WTC11 (cell line): ENCODE measurements at regions not wholly inside any gene's neighbourhood (a gene's known extent, or its start where the extent isn't known, plus 50 kb on each side); places are given as distances from the start of the nearest gene placed in this dataset.

Experiments used
- GTF2I ChIP-seq: fragments of 250-450 bp; sonication (Bioruptor Pico); conservative IDR thresholded peaks from 2 replicates; pipeline ENCODE4 v1.4.0; 2021; ENCODE audit warnings: mild to moderate bottlenecking
- JUN ChIP-seq: sonication (generic); formaldehyde crosslinking; IDR thresholded peaks from 2 replicates; pipeline ENCODE4 v1.8.0; 2023; ENCODE audit warnings: mild to moderate bottlenecking, missing genetic modification reagents
- KAT7 ChIP-seq: sonication (generic); formaldehyde crosslinking; IDR thresholded peaks from 2 replicates; pipeline ENCODE4 v1.8.1; 2023; ENCODE audit warnings: missing genetic modification reagents, mild to moderate bottlenecking, borderline replicate concordance
- MXD4 ChIP-seq: fragments of 250-450 bp; sonication (Bioruptor Pico); IDR thresholded peaks from 2 replicates; pipeline ENCODE4 v1.8.0; 2021; ENCODE audit warnings: mild to moderate bottlenecking, moderate library complexity, borderline replicate concordance
- NR3C1 ChIP-seq: sonication (generic); formaldehyde crosslinking; conservative IDR thresholded peaks from 2 replicates; pipeline ENCODE4 v1.8.1; 2023; ENCODE audit warnings: low read depth, mild to moderate bottlenecking, missing genetic modification reagents
- SOX15 ChIP-seq: fragments of 250-450 bp; sonication (Bioruptor Pico); IDR thresholded peaks from 2 replicates; pipeline ENCODE4 v1.9.0; 2021; ENCODE audit warnings: mild to moderate bottlenecking
- TCF7 ChIP-seq: sonication (generic); formaldehyde crosslinking; IDR thresholded peaks from 2 replicates; pipeline ENCODE4 v1.8.0; 2022; ENCODE audit warnings: mild to moderate bottlenecking, low read depth, missing genetic modification reagents, moderate library complexity
- TEAD4 ChIP-seq: sonication (generic); formaldehyde crosslinking; IDR thresholded peaks from 2 replicates; pipeline ENCODE4 v1.8.0; 2022; ENCODE audit warnings: mild to moderate bottlenecking, missing genetic modification reagents
- ZNF263 ChIP-seq: sonication (generic); formaldehyde crosslinking; IDR thresholded peaks from 2 replicates; pipeline ENCODE4 v1.8.1; 2022; ENCODE audit warnings: low read depth, mild to moderate bottlenecking, moderate library complexity, missing genetic modification reagents
- TF ChIP-seq, protein P1 (sequence below): sonication (generic); formaldehyde crosslinking; IDR thresholded peaks from 2 replicates; pipeline ENCODE4 v1.8.1; 2023; ENCODE audit warnings: mild to moderate bottlenecking, missing genetic modification reagents, moderate library complexity
- TF ChIP-seq, protein P2 (sequence below): sonication (generic); formaldehyde crosslinking; IDR thresholded peaks from 2 replicates; pipeline ENCODE4 v1.8.1; 2023; ENCODE audit warnings: mild to moderate bottlenecking, missing genetic modification reagents, moderate library complexity
- TF ChIP-seq, protein P3 (sequence below): sonication (generic); formaldehyde crosslinking; IDR thresholded peaks from 2 replicates; pipeline ENCODE4 v1.8.0; 2022; ENCODE audit warnings: missing genetic modification reagents
- TF ChIP-seq, protein P4 (sequence below): fragments of 250-450 bp; sonication (Bioruptor Pico); conservative IDR thresholded peaks from 2 replicates; pipeline ENCODE4 v1.9.0; 2021; ENCODE audit warnings: mild to moderate bottlenecking
- TF ChIP-seq, protein P5 (sequence below): fragments of 250-450 bp; sonication (Bioruptor Pico); IDR thresholded peaks from 2 replicates; pipeline ENCODE4 v1.9.0; 2021; ENCODE audit warnings: mild to moderate bottlenecking
- TF ChIP-seq, protein P6 (sequence below): sonication (generic); formaldehyde crosslinking; IDR thresholded peaks from 2 replicates; pipeline ENCODE4 v1.8.0; 2023; ENCODE audit warnings: mild to moderate bottlenecking, missing genetic modification reagents
- TF ChIP-seq, protein P7 (sequence below): sonication (generic); formaldehyde crosslinking; IDR thresholded peaks from 2 replicates; pipeline ENCODE4 v1.8.1; 2023; ENCODE audit warnings: mild to moderate bottlenecking, moderate library complexity, missing genetic modification reagents
- TF ChIP-seq, protein P8 (sequence below): sonication (generic); formaldehyde crosslinking; IDR thresholded peaks from 2 replicates; pipeline ENCODE4 v1.8.1; 2022; ENCODE audit warnings: low read depth, mild to moderate bottlenecking, moderate library complexity, missing genetic modification reagents, borderline replicate concordance
- TF ChIP-seq, protein P9 (sequence below): sonication (generic); formaldehyde crosslinking; IDR thresholded peaks from 2 replicates; pipeline ENCODE4 v1.8.1; 2022; ENCODE audit warnings: missing genetic modification reagents, borderline replicate concordance

DNA sequence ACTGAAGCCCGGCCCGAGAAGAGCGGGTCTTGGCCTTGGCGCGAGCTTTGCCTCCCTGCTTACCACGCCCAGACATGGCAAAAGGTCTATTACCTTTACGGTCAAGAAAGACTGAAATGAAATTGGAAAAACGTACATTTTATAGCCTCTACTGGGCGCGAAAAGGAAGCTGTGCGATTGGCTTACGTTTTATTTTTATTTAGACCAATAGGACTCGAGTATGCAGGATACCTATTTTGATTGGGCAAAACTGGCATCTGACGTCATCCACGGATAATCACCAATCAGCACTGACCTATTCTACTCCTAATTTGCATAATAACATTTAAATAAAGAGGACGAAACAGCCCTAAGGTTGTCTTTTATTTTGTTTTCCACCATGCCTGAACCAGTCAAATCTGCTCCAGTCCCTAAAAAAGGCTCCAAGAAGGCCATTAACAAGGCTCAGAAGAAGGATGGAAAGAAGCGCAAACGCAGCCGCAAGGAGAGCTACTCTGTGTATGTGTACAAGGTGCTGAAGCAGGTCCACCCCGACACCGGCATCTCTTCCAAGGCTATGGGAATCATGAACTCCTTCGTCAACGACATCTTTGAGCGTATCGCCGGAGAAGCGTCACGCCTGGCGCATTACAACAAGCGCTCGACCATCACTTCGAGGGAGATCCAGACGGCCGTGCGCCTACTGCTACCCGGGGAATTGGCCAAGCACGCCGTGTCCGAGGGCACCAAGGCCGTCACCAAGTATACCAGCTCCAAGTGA is 97.4 kb downstream of the OR2B2 start (continued):
- TF ChIP-seq, protein P1, sequence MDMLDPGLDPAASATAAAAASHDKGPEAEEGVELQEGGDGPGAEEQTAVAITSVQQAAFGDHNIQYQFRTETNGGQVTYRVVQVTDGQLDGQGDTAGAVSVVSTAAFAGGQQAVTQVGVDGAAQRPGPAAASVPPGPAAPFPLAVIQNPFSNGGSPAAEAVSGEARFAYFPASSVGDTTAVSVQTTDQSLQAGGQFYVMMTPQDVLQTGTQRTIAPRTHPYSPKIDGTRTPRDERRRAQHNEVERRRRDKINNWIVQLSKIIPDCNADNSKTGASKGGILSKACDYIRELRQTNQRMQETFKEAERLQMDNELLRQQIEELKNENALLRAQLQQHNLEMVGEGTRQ (CRISPR knock-in tag): no peak
- TF ChIP-seq ZNF263: no peak
- no peak for TF ChIP-seq NR3C1
- TF ChIP-seq KAT7 (CRISPR knock-in tag): peak; percentile 33; the same call in 1 of the 2 replicates
- no peak for TF ChIP-seq TEAD4 (CRISPR knock-in tag)
- TF ChIP-seq, protein P2, sequence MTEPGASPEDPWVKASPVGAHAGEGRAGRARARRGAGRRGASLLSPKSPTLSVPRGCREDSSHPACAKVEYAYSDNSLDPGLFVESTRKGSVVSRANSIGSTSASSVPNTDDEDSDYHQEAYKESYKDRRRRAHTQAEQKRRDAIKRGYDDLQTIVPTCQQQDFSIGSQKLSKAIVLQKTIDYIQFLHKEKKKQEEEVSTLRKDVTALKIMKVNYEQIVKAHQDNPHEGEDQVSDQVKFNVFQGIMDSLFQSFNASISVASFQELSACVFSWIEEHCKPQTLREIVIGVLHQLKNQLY (CRISPR knock-in tag): no peak
- no peak for TF ChIP-seq JUN (CRISPR knock-in tag)
- TF ChIP-seq, protein P3, sequence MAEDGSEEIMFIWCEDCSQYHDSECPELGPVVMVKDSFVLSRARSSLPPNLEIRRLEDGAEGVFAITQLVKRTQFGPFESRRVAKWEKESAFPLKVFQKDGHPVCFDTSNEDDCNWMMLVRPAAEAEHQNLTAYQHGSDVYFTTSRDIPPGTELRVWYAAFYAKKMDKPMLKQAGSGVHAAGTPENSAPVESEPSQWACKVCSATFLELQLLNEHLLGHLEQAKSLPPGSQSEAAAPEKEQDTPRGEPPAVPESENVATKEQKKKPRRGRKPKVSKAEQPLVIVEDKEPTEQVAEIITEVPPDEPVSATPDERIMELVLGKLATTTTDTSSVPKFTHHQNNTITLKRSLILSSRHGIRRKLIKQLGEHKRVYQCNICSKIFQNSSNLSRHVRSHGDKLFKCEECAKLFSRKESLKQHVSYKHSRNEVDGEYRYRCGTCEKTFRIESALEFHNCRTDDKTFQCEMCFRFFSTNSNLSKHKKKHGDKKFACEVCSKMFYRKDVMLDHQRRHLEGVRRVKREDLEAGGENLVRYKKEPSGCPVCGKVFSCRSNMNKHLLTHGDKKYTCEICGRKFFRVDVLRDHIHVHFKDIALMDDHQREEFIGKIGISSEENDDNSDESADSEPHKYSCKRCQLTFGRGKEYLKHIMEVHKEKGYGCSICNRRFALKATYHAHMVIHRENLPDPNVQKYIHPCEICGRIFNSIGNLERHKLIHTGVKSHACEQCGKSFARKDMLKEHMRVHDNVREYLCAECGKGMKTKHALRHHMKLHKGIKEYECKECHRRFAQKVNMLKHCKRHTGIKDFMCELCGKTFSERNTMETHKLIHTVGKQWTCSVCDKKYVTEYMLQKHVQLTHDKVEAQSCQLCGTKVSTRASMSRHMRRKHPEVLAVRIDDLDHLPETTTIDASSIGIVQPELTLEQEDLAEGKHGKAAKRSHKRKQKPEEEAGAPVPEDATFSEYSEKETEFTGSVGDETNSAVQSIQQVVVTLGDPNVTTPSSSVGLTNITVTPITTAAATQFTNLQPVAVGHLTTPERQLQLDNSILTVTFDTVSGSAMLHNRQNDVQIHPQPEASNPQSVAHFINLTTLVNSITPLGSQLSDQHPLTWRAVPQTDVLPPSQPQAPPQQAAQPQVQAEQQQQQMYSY: no peak
- TF ChIP-seq, protein P4, sequence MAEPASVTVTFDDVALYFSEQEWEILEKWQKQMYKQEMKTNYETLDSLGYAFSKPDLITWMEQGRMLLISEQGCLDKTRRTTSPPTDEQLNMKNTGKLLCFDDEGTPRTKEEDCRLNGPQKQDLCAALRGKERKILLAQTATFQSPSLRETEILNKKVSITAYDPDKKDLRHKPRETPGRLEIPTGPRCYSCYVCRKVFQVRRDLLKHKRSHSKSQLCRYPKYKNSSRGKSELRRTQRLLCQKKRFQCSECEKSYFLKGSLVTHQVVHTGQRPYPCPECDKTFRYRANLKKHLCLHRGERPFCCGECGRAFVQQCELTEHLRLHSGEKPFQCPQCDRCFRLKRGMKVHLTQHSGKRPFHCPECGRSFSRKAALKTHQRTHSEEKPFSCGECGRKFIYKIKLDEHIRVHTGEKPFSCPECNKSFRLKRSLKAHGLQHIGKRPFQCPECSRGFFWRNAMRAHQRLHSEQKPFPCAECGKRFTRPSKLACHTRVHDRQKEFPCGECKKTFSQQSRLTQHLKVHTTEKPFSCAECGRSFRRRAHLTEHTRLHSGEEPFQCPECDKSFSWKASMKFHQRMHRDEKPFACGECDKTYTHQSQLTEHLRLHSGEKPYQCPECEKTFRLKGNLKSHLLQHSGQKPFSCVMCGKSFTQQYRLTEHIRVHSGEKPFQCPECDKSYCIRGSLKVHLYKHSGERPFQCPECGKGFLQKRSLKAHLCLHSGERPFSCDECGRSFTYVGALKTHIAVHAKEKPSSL (CRISPR knock-in tag): no peak
- TF ChIP-seq TCF7: no peak
- TF ChIP-seq, protein P5, sequence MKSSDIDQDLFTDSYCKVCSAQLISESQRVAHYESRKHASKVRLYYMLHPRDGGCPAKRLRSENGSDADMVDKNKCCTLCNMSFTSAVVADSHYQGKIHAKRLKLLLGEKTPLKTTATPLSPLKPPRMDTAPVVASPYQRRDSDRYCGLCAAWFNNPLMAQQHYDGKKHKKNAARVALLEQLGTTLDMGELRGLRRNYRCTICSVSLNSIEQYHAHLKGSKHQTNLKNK (CRISPR knock-in tag): no peak
- TF ChIP-seq, protein P6, sequence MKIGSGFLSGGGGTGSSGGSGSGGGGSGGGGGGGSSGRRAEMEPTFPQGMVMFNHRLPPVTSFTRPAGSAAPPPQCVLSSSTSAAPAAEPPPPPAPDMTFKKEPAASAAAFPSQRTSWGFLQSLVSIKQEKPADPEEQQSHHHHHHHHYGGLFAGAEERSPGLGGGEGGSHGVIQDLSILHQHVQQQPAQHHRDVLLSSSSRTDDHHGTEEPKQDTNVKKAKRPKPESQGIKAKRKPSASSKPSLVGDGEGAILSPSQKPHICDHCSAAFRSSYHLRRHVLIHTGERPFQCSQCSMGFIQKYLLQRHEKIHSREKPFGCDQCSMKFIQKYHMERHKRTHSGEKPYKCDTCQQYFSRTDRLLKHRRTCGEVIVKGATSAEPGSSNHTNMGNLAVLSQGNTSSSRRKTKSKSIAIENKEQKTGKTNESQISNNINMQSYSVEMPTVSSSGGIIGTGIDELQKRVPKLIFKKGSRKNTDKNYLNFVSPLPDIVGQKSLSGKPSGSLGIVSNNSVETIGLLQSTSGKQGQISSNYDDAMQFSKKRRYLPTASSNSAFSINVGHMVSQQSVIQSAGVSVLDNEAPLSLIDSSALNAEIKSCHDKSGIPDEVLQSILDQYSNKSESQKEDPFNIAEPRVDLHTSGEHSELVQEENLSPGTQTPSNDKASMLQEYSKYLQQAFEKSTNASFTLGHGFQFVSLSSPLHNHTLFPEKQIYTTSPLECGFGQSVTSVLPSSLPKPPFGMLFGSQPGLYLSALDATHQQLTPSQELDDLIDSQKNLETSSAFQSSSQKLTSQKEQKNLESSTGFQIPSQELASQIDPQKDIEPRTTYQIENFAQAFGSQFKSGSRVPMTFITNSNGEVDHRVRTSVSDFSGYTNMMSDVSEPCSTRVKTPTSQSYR (CRISPR knock-in tag): no peak; the same call in 1 of the 2 replicates
- TF ChIP-seq, protein P7, sequence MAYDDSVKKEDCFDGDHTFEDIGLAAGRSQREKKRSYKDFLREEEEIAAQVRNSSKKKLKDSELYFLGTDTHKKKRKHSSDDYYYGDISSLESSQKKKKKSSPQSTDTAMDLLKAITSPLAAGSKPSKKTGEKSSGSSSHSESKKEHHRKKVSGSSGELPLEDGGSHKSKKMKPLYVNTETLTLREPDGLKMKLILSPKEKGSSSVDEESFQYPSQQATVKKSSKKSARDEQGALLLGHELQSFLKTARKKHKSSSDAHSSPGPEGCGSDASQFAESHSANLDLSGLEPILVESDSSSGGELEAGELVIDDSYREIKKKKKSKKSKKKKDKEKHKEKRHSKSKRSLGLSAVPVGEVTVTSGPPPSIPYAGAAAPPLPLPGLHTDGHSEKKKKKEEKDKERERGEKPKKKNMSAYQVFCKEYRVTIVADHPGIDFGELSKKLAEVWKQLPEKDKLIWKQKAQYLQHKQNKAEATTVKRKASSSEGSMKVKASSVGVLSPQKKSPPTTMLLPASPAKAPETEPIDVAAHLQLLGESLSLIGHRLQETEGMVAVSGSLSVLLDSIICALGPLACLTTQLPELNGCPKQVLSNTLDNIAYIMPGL: 0 out of 2 replicates have a peak, but pooled peaks have one; percentile 53
- no peak for TF ChIP-seq GTF2I (CRISPR knock-in tag)
- no peak for TF ChIP-seq SOX15 (CRISPR knock-in tag)
- no peak for TF ChIP-seq MXD4 (CRISPR knock-in tag)
- TF ChIP-seq, protein P8, sequence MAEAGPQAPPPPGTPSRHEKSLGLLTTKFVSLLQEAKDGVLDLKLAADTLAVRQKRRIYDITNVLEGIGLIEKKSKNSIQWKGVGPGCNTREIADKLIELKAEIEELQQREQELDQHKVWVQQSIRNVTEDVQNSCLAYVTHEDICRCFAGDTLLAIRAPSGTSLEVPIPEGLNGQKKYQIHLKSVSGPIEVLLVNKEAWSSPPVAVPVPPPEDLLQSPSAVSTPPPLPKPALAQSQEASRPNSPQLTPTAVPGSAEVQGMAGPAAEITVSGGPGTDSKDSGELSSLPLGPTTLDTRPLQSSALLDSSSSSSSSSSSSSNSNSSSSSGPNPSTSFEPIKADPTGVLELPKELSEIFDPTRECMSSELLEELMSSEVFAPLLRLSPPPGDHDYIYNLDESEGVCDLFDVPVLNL (CRISPR knock-in tag): no peak
- TF ChIP-seq, protein P9, sequence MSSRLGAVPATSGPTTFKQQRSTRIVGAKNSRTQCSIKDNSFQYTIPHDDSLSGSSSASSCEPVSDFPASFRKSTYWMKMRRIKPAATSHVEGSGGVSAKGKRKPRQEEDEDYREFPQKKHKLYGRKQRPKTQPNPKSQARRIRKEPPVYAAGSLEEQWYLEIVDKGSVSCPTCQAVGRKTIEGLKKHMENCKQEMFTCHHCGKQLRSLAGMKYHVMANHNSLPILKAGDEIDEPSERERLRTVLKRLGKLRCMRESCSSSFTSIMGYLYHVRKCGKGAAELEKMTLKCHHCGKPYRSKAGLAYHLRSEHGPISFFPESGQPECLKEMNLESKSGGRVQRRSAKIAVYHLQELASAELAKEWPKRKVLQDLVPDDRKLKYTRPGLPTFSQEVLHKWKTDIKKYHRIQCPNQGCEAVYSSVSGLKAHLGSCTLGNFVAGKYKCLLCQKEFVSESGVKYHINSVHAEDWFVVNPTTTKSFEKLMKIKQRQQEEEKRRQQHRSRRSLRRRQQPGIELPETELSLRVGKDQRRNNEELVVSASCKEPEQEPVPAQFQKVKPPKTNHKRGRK: no peak
